GM23338 (cell line): ENCODE measurements at regions not wholly inside any gene's neighbourhood (a gene's known extent, or its start where the extent isn't known, plus 50 kb on each side); places are given as distances from the start of the nearest gene placed in this dataset.

Experiments
- ATAC-seq: fragments of 200-7000 bp; cut with Tn5 transposase; 3 replicates; pipeline ENCODE4 v1.9.1; 2020
- DNase-seq: peaks from one replicate; pipeline ENCODE4 v3.0.0-alpha.2; 2015; ENCODE audit warnings: low spot score
- H2AFZ ChIP-seq: fragments of 200-600 bp; sonication (generic); 2 replicates; pipeline ENCODE4 v1.8.0; 2016; ENCODE audit warnings: antibody characterized with exemption, mild to moderate bottlenecking, moderate library complexity
- H3F3A ChIP-seq: fragments of 200-600 bp; sonication (generic); replicated peaks from 2 replicates; pipeline ENCODE4 v1.8.0; 2017; ENCODE audit warnings: antibody characterized with exemption, mixed run types, low read depth
- H3K27ac ChIP-seq: fragments of 200-600 bp; sonication (generic); 2 replicates; pipeline ENCODE4 v1.6.1; 2016; ENCODE audit warnings: low read depth
- H3K27me3 ChIP-seq: fragments of 200-600 bp; sonication (generic); 2 replicates; pipeline ENCODE4 v1.8.0; 2016; ENCODE audit warnings: mild to moderate bottlenecking, mixed run types, moderate library complexity; ENCODE audit not compliant: insufficient read depth
- H3K36me3 ChIP-seq: fragments of 200-600 bp; sonication (generic); 2 replicates; pipeline ENCODE4 v1.8.0; 2016; ENCODE audit warnings: mild to moderate bottlenecking; ENCODE audit not compliant: insufficient read depth
- H3K4me1 ChIP-seq: fragments of 200-600 bp; sonication (generic); 2 replicates; pipeline ENCODE4 v1.8.0; 2016; ENCODE audit warnings: mild to moderate bottlenecking, moderate library complexity; ENCODE audit not compliant: insufficient read depth
- H3K4me2 ChIP-seq: fragments of 200-600 bp; sonication (generic); 2 replicates; pipeline ENCODE4 v1.7.1; 2017; ENCODE audit warnings: mixed run types
- H3K4me3 ChIP-seq: fragments of 200-600 bp; sonication (generic); 2 replicates; pipeline ENCODE4 v1.6.1; 2016; ENCODE audit warnings: mixed run types
- H3K79me2 ChIP-seq: fragments of 200-600 bp; sonication (generic); replicated peaks from 2 replicates; pipeline ENCODE4 v1.8.0; 2017; ENCODE audit warnings: mild to moderate bottlenecking; ENCODE audit not compliant: insufficient read depth
- H3K9me2 ChIP-seq: fragments of 200-600 bp; sonication (generic); 2 replicates; pipeline ENCODE4 v1.8.0; 2017; ENCODE audit not compliant: insufficient read depth
- H4K20me1 ChIP-seq: fragments of 200-600 bp; sonication (generic); replicated peaks from 2 replicates; pipeline ENCODE4 v1.8.0; 2017; ENCODE audit warnings: mild to moderate bottlenecking; ENCODE audit not compliant: insufficient read depth
- H3K27ac Mint-ChIP-seq: 2 replicates; pipeline ENCODE4 v1.8.0; 2020; ENCODE audit warnings: inconsistent platforms, mild to moderate bottlenecking, moderate library complexity, mixed read lengths
- H3K27me3 Mint-ChIP-seq: 3 replicates; pipeline ENCODE4 v1.8.0; 2022; ENCODE audit warnings: low read depth, mild to moderate bottlenecking, moderate library complexity, mixed read lengths, inconsistent platforms; ENCODE audit not compliant: insufficient read depth, poor library complexity
- H3K36me3 Mint-ChIP-seq: 3 replicates; pipeline ENCODE4 v1.8.0; 2021; ENCODE audit warnings: low read depth, mild to moderate bottlenecking, inconsistent platforms, moderate library complexity, mixed read lengths
- H3K4me1 Mint-ChIP-seq: 3 replicates; pipeline ENCODE4 v1.8.0; 2020; ENCODE audit warnings: mild to moderate bottlenecking, inconsistent platforms, mixed read lengths
- H3K4me3 Mint-ChIP-seq: 3 replicates; pipeline ENCODE4 v1.8.0; 2021; ENCODE audit warnings: moderate library complexity, mild to moderate bottlenecking, inconsistent platforms, mixed read lengths
- H3K9me3 Mint-ChIP-seq: 3 replicates; pipeline ENCODE4 v1.8.0; 2020; ENCODE audit warnings: moderate library complexity, mild to moderate bottlenecking, inconsistent platforms, mixed read lengths
- CREB1 ChIP-seq: fragments of 250-450 bp; sonication (Bioruptor Pico); IDR thresholded peaks from 2 replicates; pipeline ENCODE4 v1.5.0; 2020; ENCODE audit warnings: low read depth, mild to moderate bottlenecking, moderate library complexity
- EZH2 ChIP-seq: fragments of 200-600 bp; sonication (generic); IDR thresholded peaks from one replicate; pipeline ENCODE4 v1.8.0; 2017; ENCODE audit warnings: antibody characterized with exemption, mild to moderate bottlenecking, low read depth; ENCODE audit not compliant: unreplicated experiment
- EZH2phosphoT487 ChIP-seq: fragments of 200-600 bp; sonication (generic); IDR thresholded peaks from one replicate; pipeline ENCODE4 v1.8.1; 2018; ENCODE audit warnings: antibody characterized with exemption; ENCODE audit not compliant: unreplicated experiment
- JUNB ChIP-seq: IDR thresholded peaks from one replicate; pipeline ENCODE4 v1.6.1; 2016; ENCODE audit warnings: antibody characterized with exemption; ENCODE audit not compliant: unreplicated experiment
- NANOG ChIP-seq: IDR thresholded peaks from 2 replicates; pipeline ENCODE4 v1.6.1; 2016; ENCODE audit warnings: antibody characterized with exemption, borderline replicate concordance
- POLR2AphosphoS5 ChIP-seq: IDR thresholded peaks from 2 replicates; pipeline ENCODE4 v1.6.1; 2016; ENCODE audit warnings: antibody characterized with exemption, low read depth
- STAT1 ChIP-seq: IDR thresholded peaks from one replicate; pipeline ENCODE4 v1.6.1; 2016; ENCODE audit warnings: antibody characterized with exemption; ENCODE audit not compliant: unreplicated experiment
- ZNF114 ChIP-seq: fragments of 250-450 bp; sonication (Bioruptor Pico); IDR thresholded peaks from 2 replicates; pipeline ENCODE4 v1.5.0; 2020; ENCODE audit warnings: mild to moderate bottlenecking, moderate library complexity
- ZNF331 ChIP-seq: fragments of 250-450 bp; sonication (Bioruptor Pico); IDR thresholded peaks from 2 replicates; pipeline ENCODE4 v1.5.0; 2020; ENCODE audit warnings: low read depth, mild to moderate bottlenecking, moderate library complexity
- ZNF462 ChIP-seq: fragments of 250-450 bp; sonication (Bioruptor Pico); IDR thresholded peaks from 2 replicates; pipeline ENCODE4 v1.5.0; 2020; ENCODE audit warnings: mild to moderate bottlenecking, moderate library complexity
- TF ChIP-seq, protein P1 (sequence below): IDR thresholded peaks from one replicate; pipeline ENCODE4 v1.6.1; 2018; ENCODE audit warnings: antibody characterized with exemption; ENCODE audit not compliant: unreplicated experiment

GRCh38 chr3:64405211-64405835 is 180.1 kb upstream of the PRICKLE2 start:
- no peaks in the 10 kb centered on the region for H3K4me1 ChIP-seq
- no peak overlapping the region for H3K27ac Mint-ChIP-seq
- no peak overlapping the region for H3K4me2 ChIP-seq
- no peak for DNase-seq
- no peaks in the 10 kb centered on the region for H3K9me2 ChIP-seq
- no peaks in the 10 kb centered on the region for H3F3A ChIP-seq
- H3K36me3 Mint-ChIP-seq, result no peaks in the 10 kb centered on the region
- no peaks in the 10 kb centered on the region for H3K9me3 Mint-ChIP-seq
- no peak overlapping the region for H3K4me3 ChIP-seq
- ATAC-seq, result no peak
- H3K27ac ChIP-seq, result no peak overlapping the region
- no peaks in the 10 kb centered on the region for H4K20me1 ChIP-seq
- no peak overlapping the region for H3K4me3 Mint-ChIP-seq
- TF ChIP-seq POLR2AphosphoS5 (no peak), STAT1 (no peak), EZH2 (no peak), JUNB (no peak), ZNF462 (CRISPR knock-in tag) (no peak), NANOG (no peak), ZNF331 (no peak), CREB1 (CRISPR knock-in tag) (no peak), EZH2phosphoT487 (no peak), ZNF114 (CRISPR knock-in tag) (no peak)
- TF ChIP-seq, protein P1, sequence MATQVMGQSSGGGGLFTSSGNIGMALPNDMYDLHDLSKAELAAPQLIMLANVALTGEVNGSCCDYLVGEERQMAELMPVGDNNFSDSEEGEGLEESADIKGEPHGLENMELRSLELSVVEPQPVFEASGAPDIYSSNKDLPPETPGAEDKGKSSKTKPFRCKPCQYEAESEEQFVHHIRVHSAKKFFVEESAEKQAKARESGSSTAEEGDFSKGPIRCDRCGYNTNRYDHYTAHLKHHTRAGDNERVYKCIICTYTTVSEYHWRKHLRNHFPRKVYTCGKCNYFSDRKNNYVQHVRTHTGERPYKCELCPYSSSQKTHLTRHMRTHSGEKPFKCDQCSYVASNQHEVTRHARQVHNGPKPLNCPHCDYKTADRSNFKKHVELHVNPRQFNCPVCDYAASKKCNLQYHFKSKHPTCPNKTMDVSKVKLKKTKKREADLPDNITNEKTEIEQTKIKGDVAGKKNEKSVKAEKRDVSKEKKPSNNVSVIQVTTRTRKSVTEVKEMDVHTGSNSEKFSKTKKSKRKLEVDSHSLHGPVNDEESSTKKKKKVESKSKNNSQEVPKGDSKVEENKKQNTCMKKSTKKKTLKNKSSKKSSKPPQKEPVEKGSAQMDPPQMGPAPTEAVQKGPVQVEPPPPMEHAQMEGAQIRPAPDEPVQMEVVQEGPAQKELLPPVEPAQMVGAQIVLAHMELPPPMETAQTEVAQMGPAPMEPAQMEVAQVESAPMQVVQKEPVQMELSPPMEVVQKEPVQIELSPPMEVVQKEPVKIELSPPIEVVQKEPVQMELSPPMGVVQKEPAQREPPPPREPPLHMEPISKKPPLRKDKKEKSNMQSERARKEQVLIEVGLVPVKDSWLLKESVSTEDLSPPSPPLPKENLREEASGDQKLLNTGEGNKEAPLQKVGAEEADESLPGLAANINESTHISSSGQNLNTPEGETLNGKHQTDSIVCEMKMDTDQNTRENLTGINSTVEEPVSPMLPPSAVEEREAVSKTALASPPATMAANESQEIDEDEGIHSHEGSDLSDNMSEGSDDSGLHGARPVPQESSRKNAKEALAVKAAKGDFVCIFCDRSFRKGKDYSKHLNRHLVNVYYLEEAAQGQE, result no peak
- H3K79me2 ChIP-seq, result no peaks in the 10 kb centered on the region
- H2AFZ ChIP-seq, result no peak overlapping the region
- no peaks in the 10 kb centered on the region for H3K36me3 ChIP-seq
- H3K27me3 ChIP-seq, result no peaks in the 10 kb centered on the region
- peaks cover 6% of the 10 kb centered on the region; the same call in 1 of the 3 replicates for H3K4me1 Mint-ChIP-seq
- no peaks in the 10 kb centered on the region for H3K27me3 Mint-ChIP-seq
